22Rv1 (cell line): ENCODE measurements at regions not wholly inside any gene's neighbourhood (a gene's known extent, or its start where the extent isn't known, plus 50 kb on each side); places are given as distances from the start of the nearest gene placed in this dataset.

ENCODE experiments used
- H3K27ac ChIP-seq: fragments of 450-650 bp; 2 replicates; pipeline ENCODE4 v1.5.1; 2017
- ZFX ChIP-seq: fragments of 450-650 bp; IDR thresholded peaks from 2 replicates; pipeline ENCODE4 v1.6.1; 2017; ENCODE audit warnings: antibody characterized with exemption, borderline replicate concordance
- TF ChIP-seq, protein P1 (sequence below): fragments of 450-650 bp; IDR thresholded peaks from 2 replicates; pipeline ENCODE4 v1.5.1; 2017; ENCODE audit warnings: mild to moderate bottlenecking

DNA sequence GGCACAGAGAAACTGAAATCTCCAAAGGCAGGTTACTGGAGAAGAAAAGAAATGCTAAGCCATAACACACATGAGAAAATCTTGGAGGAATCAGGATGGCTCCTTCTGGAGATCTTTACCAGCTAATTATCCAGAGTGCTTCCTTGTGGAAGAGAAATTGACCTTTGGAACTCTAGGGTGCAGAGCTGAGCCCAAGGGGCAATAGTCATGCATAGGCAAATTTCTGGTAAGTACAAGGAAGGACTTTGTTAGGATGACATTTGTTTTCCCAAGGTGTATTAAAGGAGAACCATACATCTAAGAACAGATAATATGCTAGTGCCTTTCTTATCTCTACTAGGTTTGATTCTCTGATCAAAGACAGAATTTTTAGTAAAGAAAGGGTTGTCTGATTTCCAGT, 670.6 kb downstream of the DHX35 start:
- H3K27ac ChIP-seq, result no peak overlapping the region
- no peak for TF ChIP-seq ZFX
- TF ChIP-seq, protein P1, sequence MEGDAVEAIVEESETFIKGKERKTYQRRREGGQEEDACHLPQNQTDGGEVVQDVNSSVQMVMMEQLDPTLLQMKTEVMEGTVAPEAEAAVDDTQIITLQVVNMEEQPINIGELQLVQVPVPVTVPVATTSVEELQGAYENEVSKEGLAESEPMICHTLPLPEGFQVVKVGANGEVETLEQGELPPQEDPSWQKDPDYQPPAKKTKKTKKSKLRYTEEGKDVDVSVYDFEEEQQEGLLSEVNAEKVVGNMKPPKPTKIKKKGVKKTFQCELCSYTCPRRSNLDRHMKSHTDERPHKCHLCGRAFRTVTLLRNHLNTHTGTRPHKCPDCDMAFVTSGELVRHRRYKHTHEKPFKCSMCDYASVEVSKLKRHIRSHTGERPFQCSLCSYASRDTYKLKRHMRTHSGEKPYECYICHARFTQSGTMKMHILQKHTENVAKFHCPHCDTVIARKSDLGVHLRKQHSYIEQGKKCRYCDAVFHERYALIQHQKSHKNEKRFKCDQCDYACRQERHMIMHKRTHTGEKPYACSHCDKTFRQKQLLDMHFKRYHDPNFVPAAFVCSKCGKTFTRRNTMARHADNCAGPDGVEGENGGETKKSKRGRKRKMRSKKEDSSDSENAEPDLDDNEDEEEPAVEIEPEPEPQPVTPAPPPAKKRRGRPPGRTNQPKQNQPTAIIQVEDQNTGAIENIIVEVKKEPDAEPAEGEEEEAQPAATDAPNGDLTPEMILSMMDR, result no peak

DNA sequence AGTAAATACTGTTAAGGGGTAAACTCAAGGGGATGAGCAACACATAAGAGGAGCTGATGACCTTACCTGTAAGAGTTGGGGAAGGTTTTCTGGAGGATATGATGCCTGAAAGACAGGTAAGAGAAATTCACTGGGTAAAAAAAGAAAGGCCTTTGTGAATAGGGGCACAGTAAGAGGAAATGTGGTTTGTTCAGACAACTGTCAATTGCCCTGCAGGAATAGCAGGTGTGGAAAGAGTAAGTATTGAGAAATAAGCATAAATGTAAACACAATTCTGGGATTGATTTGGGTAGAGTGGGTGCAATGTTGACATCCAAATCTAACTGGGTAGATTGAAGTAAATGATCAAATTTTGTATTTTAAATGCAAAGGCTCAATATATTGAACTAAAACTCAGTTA, 670.0 kb downstream of the DHX35 start:
- no peak overlapping the region for H3K27ac ChIP-seq
- no peak for TF ChIP-seq ZFX
- TF ChIP-seq, protein P1, result no peak

DNA sequence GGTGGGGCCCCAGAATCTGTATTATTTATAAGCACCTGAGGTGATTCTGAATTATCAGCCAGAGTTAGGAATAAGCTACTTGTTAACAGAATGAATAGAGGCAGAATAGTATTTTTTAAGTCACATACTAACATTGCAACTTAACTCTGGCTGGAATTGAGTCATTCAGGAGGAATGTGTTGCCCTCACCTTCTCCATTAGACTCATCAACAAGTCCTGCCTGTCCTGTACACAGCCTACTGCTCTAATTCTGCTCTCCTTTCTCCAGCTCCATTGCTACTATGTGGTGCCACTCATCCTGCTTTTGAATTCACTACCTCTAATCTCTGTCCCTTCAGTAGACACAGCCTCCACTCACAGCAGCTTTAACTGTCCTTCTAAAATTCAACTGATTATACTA, 669.4 kb downstream of the DHX35 start:
- TF ChIP-seq, protein P1, result no peak
- no peak for TF ChIP-seq ZFX
- no peak overlapping the region for H3K27ac ChIP-seq

DNA sequence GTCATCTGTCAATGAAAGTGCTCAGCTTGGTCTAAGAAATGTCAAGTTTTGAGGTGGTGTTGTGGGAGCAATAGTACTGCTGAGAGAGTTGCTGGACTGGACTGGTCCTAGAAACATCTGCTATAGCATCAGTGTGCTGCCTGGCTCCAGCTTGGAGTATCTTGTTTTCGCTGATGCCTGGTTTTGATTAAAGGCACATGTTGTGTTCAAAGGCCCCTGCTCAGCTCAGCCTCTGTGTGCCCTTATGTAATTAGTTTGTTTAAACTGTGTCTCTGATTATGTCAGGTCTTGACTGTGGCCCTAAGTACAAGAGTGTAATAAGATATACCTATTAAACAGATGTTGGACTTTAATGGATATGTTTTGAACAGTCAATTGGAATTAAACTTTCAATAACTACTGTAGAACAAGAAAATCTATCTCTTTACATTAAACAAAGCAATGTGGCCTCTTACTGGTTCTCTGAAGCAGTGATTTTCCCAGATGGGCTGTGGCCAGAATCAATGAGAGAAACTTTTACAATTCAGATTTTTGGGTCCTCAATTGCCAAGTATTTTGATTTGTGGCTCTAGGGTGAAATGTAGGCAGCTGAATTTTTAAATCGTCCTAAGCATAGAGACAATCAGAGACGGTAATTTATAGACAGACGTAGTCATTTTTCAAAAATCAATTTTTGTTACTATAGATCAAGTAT, 668.2 kb downstream of the DHX35 start:
- H3K27ac ChIP-seq, result no peak overlapping the region
- TF ChIP-seq, protein P1, result no peak
- no peak for TF ChIP-seq ZFX

DNA sequence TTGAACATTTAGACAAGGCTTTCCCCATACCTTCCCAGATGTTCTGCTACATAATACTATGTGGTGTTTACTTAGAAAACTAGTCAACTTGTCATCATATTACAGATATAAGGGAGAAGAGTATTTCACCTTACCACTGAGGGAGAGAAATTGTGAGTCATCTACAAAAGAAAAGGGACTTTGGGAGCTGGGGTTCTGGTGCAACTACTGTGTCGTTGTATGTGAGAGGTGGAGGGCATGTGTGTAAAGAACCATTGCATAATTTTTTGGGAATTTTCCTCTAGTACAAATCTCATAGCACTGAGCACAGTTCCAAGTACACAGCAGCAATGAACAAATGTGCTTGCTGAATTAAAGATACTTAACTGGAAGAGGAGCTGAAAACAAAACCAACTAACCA, 665.6 kb downstream of the DHX35 start:
- TF ChIP-seq, protein P1, result no peak
- no peak for TF ChIP-seq ZFX
- H3K27ac ChIP-seq, result no peak overlapping the region

DNA sequence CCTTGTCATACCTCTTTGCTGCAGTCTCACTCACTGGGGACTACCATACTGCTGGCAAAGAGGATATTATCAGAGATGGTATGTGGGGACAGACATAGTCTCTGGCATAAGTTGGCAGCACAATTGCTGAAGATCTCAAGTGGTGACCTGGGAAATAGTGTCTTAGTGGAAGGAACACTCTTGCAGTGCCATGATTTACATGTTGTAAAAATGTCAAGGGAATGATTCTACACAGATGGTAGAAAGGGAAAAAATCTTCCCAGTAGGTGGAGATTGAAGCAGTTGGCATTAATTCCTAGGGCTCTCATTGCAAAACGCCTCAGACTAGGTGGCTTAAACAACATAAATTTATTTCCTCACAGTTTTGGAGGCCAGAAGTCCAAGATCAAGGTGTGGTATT, 662.2 kb downstream of the DHX35 start:
- no peak overlapping the region for H3K27ac ChIP-seq
- no peak for TF ChIP-seq ZFX
- TF ChIP-seq, protein P1, result no peak

DNA sequence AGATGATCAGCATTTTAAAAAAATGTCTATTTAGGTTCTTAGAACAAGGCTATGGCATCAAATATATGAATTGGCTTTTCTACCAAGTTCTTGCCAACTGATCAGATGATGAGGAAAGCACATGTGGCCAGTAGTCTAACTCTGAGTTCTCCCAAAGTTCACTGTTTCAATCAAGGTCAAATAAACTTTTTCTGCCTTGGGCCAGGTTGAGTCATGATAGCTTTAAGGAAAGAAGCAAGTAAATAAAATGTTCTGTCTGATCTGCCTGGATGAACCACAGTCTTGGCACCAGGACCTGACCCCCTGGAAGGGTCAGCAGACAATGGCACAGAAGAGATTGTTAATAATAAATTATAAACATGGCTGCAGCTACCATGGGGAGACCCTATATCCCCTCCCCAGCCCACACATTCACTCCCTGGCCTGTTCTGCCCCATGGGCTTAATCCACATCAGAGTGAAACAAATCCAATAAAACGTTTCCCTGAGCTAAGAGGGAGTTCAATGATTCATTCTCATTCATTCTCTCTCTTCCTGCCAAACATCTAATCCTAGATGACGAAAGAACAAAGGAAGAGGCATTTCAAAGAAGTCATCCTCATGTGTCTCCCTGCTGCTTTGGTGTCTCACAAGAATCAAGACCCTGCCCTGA, 661.6 kb downstream of the DHX35 start:
- TF ChIP-seq, protein P1, result no peak
- TF ChIP-seq ZFX, result no peak
- H3K27ac ChIP-seq, result no peak overlapping the region
